GM23248 (cell line): ENCODE measurements at regions not wholly inside any gene's neighbourhood (a gene's known extent, or its start where the extent isn't known, plus 50 kb on each side); places are given as distances from the start of the nearest gene placed in this dataset.

Experiments used
- DNase-seq: peaks from one replicate; pipeline ENCODE4 v3.0.0-alpha.2; 2015
- H2AFZ ChIP-seq: fragments of 200-600 bp; sonication (generic); 2 replicates; pipeline ENCODE4 v1.6.1; 2016; ENCODE audit warnings: antibody characterized with exemption
- H3F3A ChIP-seq: fragments of 200-600 bp; sonication (generic); 2 replicates; pipeline ENCODE4 v1.6.1; 2016; ENCODE audit warnings: mild to moderate bottlenecking, antibody characterized with exemption, mixed run types; ENCODE audit not compliant: insufficient read depth
- H3K27ac ChIP-seq: fragments of 200-600 bp; sonication (generic); 2 replicates; pipeline ENCODE4 v1.5.1; 2016; ENCODE audit warnings: mild to moderate bottlenecking
- H3K27me3 ChIP-seq: fragments of 200-600 bp; sonication (generic); replicated peaks from 2 replicates; pipeline ENCODE4 v1.6.1; 2016; ENCODE audit warnings: mild to moderate bottlenecking; ENCODE audit not compliant: insufficient read depth
- H3K36me3 ChIP-seq: fragments of 200-600 bp; sonication (generic); 2 replicates; pipeline ENCODE4 v1.6.1; 2016; ENCODE audit warnings: low read depth, mild to moderate bottlenecking
- H3K4me1 ChIP-seq: fragments of 200-600 bp; sonication (generic); 2 replicates; pipeline ENCODE4 v1.6.1; 2016; ENCODE audit warnings: mild to moderate bottlenecking; ENCODE audit not compliant: insufficient read depth
- H3K4me2 ChIP-seq: fragments of 200-600 bp; sonication (generic); one replicate; pipeline ENCODE4 v1.6.1; 2016; ENCODE audit warnings: mild to moderate bottlenecking; ENCODE audit not compliant: unreplicated experiment
- H3K4me3 ChIP-seq: fragments of 200-600 bp; sonication (generic); 2 replicates; pipeline ENCODE4 v1.5.1; 2016; ENCODE audit warnings: mild to moderate bottlenecking
- H3K79me2 ChIP-seq: fragments of 200-600 bp; sonication (generic); 2 replicates; pipeline ENCODE4 v1.6.1; 2016; ENCODE audit warnings: mild to moderate bottlenecking; ENCODE audit not compliant: insufficient read depth
- H3K9ac ChIP-seq: fragments of 200-600 bp; sonication (generic); 2 replicates; pipeline ENCODE4 v1.6.1; 2016; ENCODE audit warnings: mild to moderate bottlenecking
- H3K9me2 ChIP-seq: fragments of 200-600 bp; sonication (generic); 2 replicates; pipeline ENCODE4 v1.6.1; 2016; ENCODE audit warnings: mixed run types, mild to moderate bottlenecking, moderate library complexity; ENCODE audit not compliant: insufficient read depth
- H3K9me3 ChIP-seq: fragments of 200-600 bp; sonication (generic); one replicate; pipeline ENCODE4 v1.6.1; 2017; ENCODE audit warnings: low read depth
- H4K20me1 ChIP-seq: fragments of 200-600 bp; sonication (generic); 2 replicates; pipeline ENCODE4 v1.6.0; 2016; ENCODE audit not compliant: insufficient read depth
- EZH2 ChIP-seq: fragments of 200-600 bp; sonication (generic); IDR thresholded peaks from 2 replicates; pipeline ENCODE4 v1.6.1; 2018; ENCODE audit warnings: antibody characterized with exemption, mild to moderate bottlenecking; ENCODE audit not compliant: insufficient read depth, poor library complexity, severe bottlenecking
- EZH2phosphoT487 ChIP-seq: fragments of 200-600 bp; sonication (generic); IDR thresholded peaks from 2 replicates; pipeline ENCODE4 v1.6.1; 2018; ENCODE audit warnings: antibody characterized with exemption, moderate library complexity, mild to moderate bottlenecking, low read depth; ENCODE audit not compliant: insufficient read depth
- WGBS, 2 experiments: methylation state at CpG; one replicate each; pipeline ENCODE4 v1.1.6; 2015 to 2017; ENCODE audit warnings: low lambda C conversion rate in 2 of 2, low coverage in 1 of 2; ENCODE audit errors: missing lambda C conversion rate in 2 of 2; 5-methylcytosine and 5-hydroxymethylcytosine counted together
- in situ Hi-C: fragments of 300-500 bp; cut with MboI; formaldehyde crosslinking; loops from 2 replicates; pipeline ENCODE4 v1.15.0; 2020

DNA sequence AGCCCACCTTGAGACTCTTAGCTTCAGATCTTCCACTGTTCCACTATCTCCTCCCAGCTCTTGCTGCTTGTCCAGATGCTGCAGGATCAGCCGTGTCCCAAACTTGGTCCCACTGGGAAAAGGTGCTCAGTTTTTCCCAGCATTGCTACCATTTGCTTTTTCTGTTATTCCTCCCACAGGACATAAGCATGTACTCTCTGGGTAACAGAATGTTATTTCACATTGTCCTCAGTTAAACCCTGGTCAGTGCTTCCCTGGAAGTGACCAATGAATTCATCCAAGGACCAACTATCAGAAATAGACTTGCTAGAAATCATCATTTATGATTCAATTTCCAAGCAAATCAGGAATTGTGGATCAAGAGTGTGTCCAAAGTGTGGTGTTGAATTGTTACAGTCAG, 179.2 kb upstream of the ZNF32 start:
- Histone ChIP-seq H3K4me3 (no peak overlapping the region), H3K9me3 (no peaks in the 10 kb centered on the region), H4K20me1 (no peaks in the 10 kb centered on the region), H3F3A (peaks cover 13% of the 10 kb centered on the region), H3K4me2 (no peak overlapping the region), H3K36me3 (no peaks in the 10 kb centered on the region), H3K9ac (no peak overlapping the region), H3K79me2 (no peaks in the 10 kb centered on the region), H3K4me1 (peaks cover 25% of the 10 kb centered on the region), H3K27ac (no peak overlapping the region), H3K9me2 (no peaks in the 10 kb centered on the region), H2AFZ (no peak overlapping the region), H3K27me3 (no peaks in the 10 kb centered on the region)
- TF ChIP-seq EZH2phosphoT487 = no peak
- no peak for DNase-seq
- 93 to 97% methylated on average over 1 of the region's 1 CpG for WGBS, 2 experiments
- in situ Hi-C loops = no loop called here

DNA sequence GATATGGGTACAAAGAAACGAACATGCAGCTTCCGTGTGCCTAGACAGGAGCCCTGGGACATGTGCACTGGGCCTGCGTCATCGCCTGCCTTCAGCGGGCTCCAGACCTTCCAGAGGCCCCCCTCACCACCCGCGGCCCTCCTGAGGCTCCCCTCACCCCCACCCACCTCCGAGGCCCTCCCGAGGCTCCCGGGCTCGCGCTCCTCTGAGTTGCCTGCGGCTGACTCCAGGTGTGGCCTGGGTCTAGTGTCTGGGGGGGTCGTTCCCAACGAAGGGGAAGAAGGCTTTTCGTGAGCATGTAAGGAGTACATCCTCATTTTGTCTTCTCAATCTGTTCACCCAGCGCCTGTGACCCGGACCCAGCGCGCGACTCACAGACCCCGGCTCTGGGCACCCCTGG, 177.3 kb upstream of the ZNF32 start:
- no peaks in the 10 kb centered on the region for H3K27me3 ChIP-seq
- H2AFZ ChIP-seq = no peak overlapping the region
- WGBS, 2 experiments = 94 to 100% methylated on average over 15 to 22 of the region's 22 CpGs
- no peak overlapping the region for H3K4me2 ChIP-seq
- H3K4me3 ChIP-seq = no peak overlapping the region
- TF ChIP-seq EZH2phosphoT487 (no peak), EZH2 (no peak)
- H4K20me1 ChIP-seq = no peaks in the 10 kb centered on the region
- no peaks in the 10 kb centered on the region for H3K9me2 ChIP-seq
- H3F3A ChIP-seq = peaks cover 17% of the 10 kb centered on the region
- peaks cover 37% of the 10 kb centered on the region for H3K4me1 ChIP-seq
- no peaks in the 10 kb centered on the region for H3K9me3 ChIP-seq
- no peaks in the 10 kb centered on the region for H3K36me3 ChIP-seq
- H3K79me2 ChIP-seq = no peaks in the 10 kb centered on the region
- no peak overlapping the region for H3K27ac ChIP-seq
- no peak for DNase-seq
- in situ Hi-C loops = no loop called here
- no peak overlapping the region for H3K9ac ChIP-seq

DNA sequence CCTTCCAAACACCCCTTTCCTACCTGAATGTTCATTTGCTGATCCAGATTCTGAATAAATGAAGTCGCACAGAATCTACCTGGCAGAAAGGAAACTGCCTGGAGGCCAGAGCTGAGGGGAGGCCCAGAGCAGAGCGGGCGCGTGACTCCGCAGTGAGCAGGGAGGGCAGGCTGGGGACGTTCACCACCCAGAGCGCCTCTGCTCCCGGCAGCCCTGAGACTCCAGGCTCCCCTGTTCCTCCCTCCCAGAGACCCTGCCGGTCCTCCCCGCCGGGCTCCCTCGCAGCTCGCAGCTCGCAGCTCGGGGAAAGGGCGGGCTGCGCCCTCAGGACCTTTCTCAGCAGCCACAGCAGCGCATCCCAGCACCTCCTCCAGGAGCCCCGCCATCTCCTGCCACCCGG, 176.7 kb upstream of the ZNF32 start:
- WGBS, 2 experiments = 88 to 91% methylated on average over 20 of the region's 20 CpGs
- 0 out of 2 replicates have a peak overlapping the region, but pooled peaks have one; percentile 33 for H2AFZ ChIP-seq

DNA sequence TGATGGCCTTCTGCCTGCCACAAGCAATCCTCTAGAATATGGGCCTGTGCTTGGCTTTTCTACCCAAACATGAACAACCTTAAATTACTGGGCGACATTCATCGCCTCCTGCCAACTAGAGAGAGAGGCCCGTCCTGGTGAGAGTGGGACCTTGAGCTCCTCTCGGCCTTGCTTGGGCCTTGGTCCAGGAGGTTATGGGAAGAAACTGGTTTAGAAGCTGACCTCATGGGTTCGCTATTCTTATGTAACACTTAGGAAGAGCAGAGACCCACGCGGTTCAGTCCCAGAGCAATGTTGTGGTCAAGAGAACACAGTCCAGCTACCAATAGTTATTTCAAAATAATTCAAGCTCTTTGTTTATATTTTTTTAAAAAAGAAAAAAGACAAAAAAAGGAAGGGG, 176.3 kb upstream of the ZNF32 start:
- no peaks in the 10 kb centered on the region for H3K9me3 ChIP-seq
- H3K27ac ChIP-seq = peak overlapping the region; percentile 65
- peak overlapping the region; percentile 33 for H2AFZ ChIP-seq
- peak overlapping the region; percentile 59 for H3K4me2 ChIP-seq
- DNase-seq = peak; percentile 82
- peak overlapping the region; percentile 31 for H3K9ac ChIP-seq
- no peaks in the 10 kb centered on the region for H3K9me2 ChIP-seq
- no peaks in the 10 kb centered on the region for H3K27me3 ChIP-seq
- H3K36me3 ChIP-seq = no peaks in the 10 kb centered on the region
- H3K79me2 ChIP-seq = no peaks in the 10 kb centered on the region
- H3K4me1 ChIP-seq = peaks cover 47% of the 10 kb centered on the region
- H3K4me3 ChIP-seq = no peak overlapping the region
- TF ChIP-seq EZH2 (no peak), EZH2phosphoT487 (no peak)
- H3F3A ChIP-seq = peaks cover 17% of the 10 kb centered on the region
- no peaks in the 10 kb centered on the region for H4K20me1 ChIP-seq
- in situ Hi-C loops = no loop called here
- 39 to 40% methylated on average over 7 of the region's 7 CpGs for WGBS, 2 experiments

More for the DNA sequence above, 176.7 kb upstream of the ZNF32 start:
- Histone ChIP-seq H3K4me1 (peaks cover 42% of the 10 kb centered on the region), H3F3A (peaks cover 17% of the 10 kb centered on the region), H3K9ac (peak overlapping the region; percentile 31; the same call in 1 of the 2 replicates), H4K20me1 (no peaks in the 10 kb centered on the region), H3K9me2 (no peaks in the 10 kb centered on the region), H3K27ac (peak overlapping the region; percentile 65), H3K79me2 (no peaks in the 10 kb centered on the region), H3K9me3 (no peaks in the 10 kb centered on the region), H3K4me3 (no peak overlapping the region), H3K27me3 (no peaks in the 10 kb centered on the region), H3K36me3 (no peaks in the 10 kb centered on the region), H3K4me2 (peak overlapping the region; percentile 59)
- TF ChIP-seq EZH2 (no peak), EZH2phosphoT487 (no peak)
- in situ Hi-C loops = no loop called here
- no peak for DNase-seq
